Testis (tissue), 2 donors: ENCODE measurements at regions not wholly inside any gene's neighbourhood (a gene's known extent, or its start where the extent isn't known, plus 50 kb on each side); places are given as distances from the start of the nearest gene placed in this dataset.

Source experiments
- DNase-seq: peaks from one replicate; pipeline ENCODE4 v3.0.0-alpha.2; 2019
- H3K27ac ChIP-seq, 2 donors: fragments of 200-600 bp; sonication (generic); one replicate each; pipeline ENCODE4 v1.5.1; 2019
- H3K27me3 ChIP-seq: fragments of 200-600 bp; sonication (generic); one replicate; pipeline ENCODE4 v1.5.1; 2019
- H3K36me3 ChIP-seq: fragments of 200-600 bp; sonication (generic); one replicate; pipeline ENCODE4 v1.5.1; 2017; ENCODE audit warnings: low read depth; ENCODE audit errors: missing control alignments
- H3K4me1 ChIP-seq: fragments of 200-600 bp; sonication (generic); one replicate; pipeline ENCODE4 v1.5.1; 2019
- H3K4me3 ChIP-seq, 2 donors: fragments of 200-600 bp; sonication (generic); one replicate each; pipeline ENCODE4 v1.5.1; 2017 to 2019
- H3K9me3 ChIP-seq: fragments of 200-600 bp; sonication (generic); one replicate; pipeline ENCODE4 v1.5.1; 2017
- POLR2A ChIP-seq: fragments of 450-650 bp; IDR thresholded peaks from one replicate; pipeline ENCODE4 v1.6.1; 2017; ENCODE audit warnings: antibody characterized with exemption, mild to moderate bottlenecking, moderate library complexity
- WGBS, 2 donors: methylation state at CpG; one replicate each; pipeline ENCODE4 v1.1.5; 2018; 5-methylcytosine and 5-hydroxymethylcytosine counted together
- intact Hi-C: fragments of 100-400 bp; cut with DNase I; formaldehyde crosslinking; loops from one replicate; pipeline ENCODE4 v1.15.1; 2023; ENCODE audit warnings: low total_unique reads
- TF ChIP-seq, protein P1 (sequence below), 3 experiments: fragments of 450-650 bp in 2 of 3; fragments of 200-600 bp in 1 of 3; sonication (generic) in 1 of 3; IDR thresholded peaks; one replicate each; pipeline ENCODE4 v1.5.1; 2016 to 2019; ENCODE audit warnings: antibody characterized with exemption in 3 of 3, mild to moderate bottlenecking in 2 of 3, moderate library complexity in 1 of 3

GRCh38 chr2:166765141-166765540 lies 123.1 kb upstream of the XIRP2 start:
- Histone ChIP-seq H3K27me3 (no peaks in the 10 kb centered on the region), H3K36me3 (no peaks in the 10 kb centered on the region), H3K4me3 (no peak overlapping the region), H3K4me1 (no peaks in the 10 kb centered on the region), H3K27ac (no peak overlapping the region), H3K9me3 (no peaks in the 10 kb centered on the region)
- intact Hi-C loops = no loop called here
- no peak for TF ChIP-seq POLR2A
- TF ChIP-seq, protein P1, sequence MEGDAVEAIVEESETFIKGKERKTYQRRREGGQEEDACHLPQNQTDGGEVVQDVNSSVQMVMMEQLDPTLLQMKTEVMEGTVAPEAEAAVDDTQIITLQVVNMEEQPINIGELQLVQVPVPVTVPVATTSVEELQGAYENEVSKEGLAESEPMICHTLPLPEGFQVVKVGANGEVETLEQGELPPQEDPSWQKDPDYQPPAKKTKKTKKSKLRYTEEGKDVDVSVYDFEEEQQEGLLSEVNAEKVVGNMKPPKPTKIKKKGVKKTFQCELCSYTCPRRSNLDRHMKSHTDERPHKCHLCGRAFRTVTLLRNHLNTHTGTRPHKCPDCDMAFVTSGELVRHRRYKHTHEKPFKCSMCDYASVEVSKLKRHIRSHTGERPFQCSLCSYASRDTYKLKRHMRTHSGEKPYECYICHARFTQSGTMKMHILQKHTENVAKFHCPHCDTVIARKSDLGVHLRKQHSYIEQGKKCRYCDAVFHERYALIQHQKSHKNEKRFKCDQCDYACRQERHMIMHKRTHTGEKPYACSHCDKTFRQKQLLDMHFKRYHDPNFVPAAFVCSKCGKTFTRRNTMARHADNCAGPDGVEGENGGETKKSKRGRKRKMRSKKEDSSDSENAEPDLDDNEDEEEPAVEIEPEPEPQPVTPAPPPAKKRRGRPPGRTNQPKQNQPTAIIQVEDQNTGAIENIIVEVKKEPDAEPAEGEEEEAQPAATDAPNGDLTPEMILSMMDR (IDR thresholded peaks at IDR 0.05) = no peak
- 58 to 63% methylated on average over 1 of the region's 1 CpG for WGBS, 2 donors
- no peak for DNase-seq

- Histone ChIP-seq H3K4me3 (no peak overlapping the region), H3K27me3 (no peaks in the 10 kb centered on the region), H3K27ac (no peak overlapping the region), H3K4me1 (no peaks in the 10 kb centered on the region), H3K36me3 (no peaks in the 10 kb centered on the region), H3K9me3 (no peaks in the 10 kb centered on the region)
- intact Hi-C loops = no loop called here
- DNase-seq = no peak
- no peak for TF ChIP-seq POLR2A
- TF ChIP-seq, protein P1 (IDR thresholded peaks at IDR 0.05) = no peak
Observed at GRCh38 chr2:166764702-166765101, 123.6 kb upstream of the XIRP2 start.

DNA sequence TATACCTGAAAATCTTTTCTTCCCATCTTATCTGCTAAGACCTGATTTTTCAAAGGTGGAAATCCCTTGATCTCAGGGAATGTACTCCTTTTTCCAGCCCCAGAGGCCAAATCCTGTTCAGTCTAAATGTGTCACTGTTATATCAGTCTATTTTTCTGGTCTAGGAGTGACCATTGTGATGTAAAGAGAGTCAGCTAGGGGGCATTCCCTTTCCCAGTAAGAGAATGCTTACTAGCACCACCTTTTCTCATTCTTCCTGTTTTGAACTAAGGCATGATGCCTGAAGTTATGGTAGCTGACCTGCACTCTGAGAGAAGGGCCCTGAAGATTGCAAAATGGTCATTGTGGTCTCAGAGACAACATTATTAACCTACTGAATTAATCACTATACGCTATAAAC lies 124.1 kb upstream of the XIRP2 start:
- H3K27me3 ChIP-seq = no peaks in the 10 kb centered on the region
- H3K36me3 ChIP-seq = no peaks in the 10 kb centered on the region
- no peak for DNase-seq
- TF ChIP-seq POLR2A = no peak
- TF ChIP-seq, protein P1 (IDR thresholded peaks at IDR 0.05) = no peak
- 93 to 97% methylated on average over 1 of the region's 1 CpG for WGBS, 2 donors
- no peaks in the 10 kb centered on the region for H3K9me3 ChIP-seq
- H3K4me3 ChIP-seq = no peak overlapping the region
- H3K4me1 ChIP-seq = no peaks in the 10 kb centered on the region
- intact Hi-C loops = no loop called here
- no peak overlapping the region for H3K27ac ChIP-seq

- intact Hi-C loops = no loop called here
- no peaks in the 10 kb centered on the region for H3K27me3 ChIP-seq
- DNase-seq = no peak
Observed at GRCh38 chr2:166762746-166763145, 125.5 kb upstream of the XIRP2 start.

GRCh38 chr2:166758956-166759355 lies 129.3 kb upstream of the XIRP2 start:
- no peaks in the 10 kb centered on the region for H3K36me3 ChIP-seq
- H3K4me1 ChIP-seq = no peaks in the 10 kb centered on the region
- no peak overlapping the region for H3K27ac ChIP-seq
- intact Hi-C loops = no loop called here
- TF ChIP-seq, protein P1 (IDR thresholded peaks at IDR 0.05) = no peak
- no peak for TF ChIP-seq POLR2A
- H3K27me3 ChIP-seq = no peaks in the 10 kb centered on the region
- H3K9me3 ChIP-seq = no peaks in the 10 kb centered on the region
- DNase-seq = no peak
- no peak overlapping the region for H3K4me3 ChIP-seq
- WGBS, 2 donors = 65 to 71% methylated on average over 4 of the region's 4 CpGs

More at GRCh38 chr2:166762746-166763145, 125.5 kb upstream of the XIRP2 start:
- H3K4me1 ChIP-seq = no peaks in the 10 kb centered on the region
- no peaks in the 10 kb centered on the region for H3K36me3 ChIP-seq
- 84 to 92% methylated on average over 2 of the region's 2 CpGs for WGBS, 2 donors
- TF ChIP-seq POLR2A = no peak
- TF ChIP-seq, protein P1 (IDR thresholded peaks at IDR 0.05) = no peak
- no peaks in the 10 kb centered on the region for H3K9me3 ChIP-seq
- H3K4me3 ChIP-seq = no peak overlapping the region
- no peak overlapping the region for H3K27ac ChIP-seq
